CD4-positive, alpha-beta T cell treated with Interleukin-17A for 4 hours (primary cell): ENCODE measurements at regions not wholly inside any gene's neighbourhood (a gene's known extent, or its start where the extent isn't known, plus 50 kb on each side); places are given as distances from the start of the nearest gene placed in this dataset.

Experiments used
- DNase-seq: peaks from one replicate; pipeline ENCODE4 v3.0.0-alpha.2; 2020; ENCODE audit warnings: mixed read lengths

- DNase-seq = no peak
These were observed 606.7 kb upstream of the EEF2KMT start for GRCh38 chr16:5704271-5704670.

- no peak for DNase-seq
These were observed 595.8 kb upstream of the EEF2KMT start for GRCh38 chr16:5693426-5693825.

- DNase-seq = no peak
These were observed 584.4 kb upstream of the EEF2KMT start for GRCh38 chr16:5681966-5682365.

GRCh38 chr16:5678371-5678770 is 580.8 kb upstream of the EEF2KMT start:
- no peak for DNase-seq

GRCh38 chr16:5671421-5671820 is 573.8 kb upstream of the EEF2KMT start:
- no peak for DNase-seq

- DNase-seq = no peak
These were observed 572.6 kb upstream of the EEF2KMT start for GRCh38 chr16:5670198-5670597.

GRCh38 chr16:5668553-5668952 is 571.0 kb upstream of the EEF2KMT start:
- DNase-seq = no peak

- no peak for DNase-seq
These were observed 568.2 kb upstream of the EEF2KMT start for GRCh38 chr16:5665834-5666233.

- no peak for DNase-seq
These were observed 556.2 kb upstream of the EEF2KMT start for GRCh38 chr16:5653789-5654188.

- no peak for DNase-seq
These were observed 555.4 kb upstream of the EEF2KMT start for GRCh38 chr16:5653041-5653440.

- DNase-seq = no peak
These were observed 552.5 kb upstream of the EEF2KMT start for GRCh38 chr16:5649762-5650743.

GRCh38 chr16:5647051-5647450 is 549.5 kb upstream of the EEF2KMT start:
- DNase-seq = no peak

- no peak for DNase-seq
These were observed 546.4 kb upstream of the EEF2KMT start for GRCh38 chr16:5643855-5644531.

- DNase-seq = no peak
These were observed 544.8 kb upstream of the EEF2KMT start for GRCh38 chr16:5642436-5642835.

- DNase-seq = no peak
These were observed 544.4 kb upstream of the EEF2KMT start for GRCh38 chr16:5642011-5642410.

- no peak for DNase-seq
These were observed 543.3 kb upstream of the EEF2KMT start for GRCh38 chr16:5640883-5641282.

GRCh38 chr16:5639531-5639930 is 541.9 kb upstream of the EEF2KMT start:
- no peak for DNase-seq

- DNase-seq = no peak
These were observed 537.7 kb upstream of the EEF2KMT start for GRCh38 chr16:5635331-5635730.

GRCh38 chr16:5634666-5635180 is 537.1 kb upstream of the EEF2KMT start:
- DNase-seq = no peak

- no peak for DNase-seq
These were observed 536.3 kb upstream of the EEF2KMT start for GRCh38 chr16:5633845-5634440.

- no peak for DNase-seq
These were observed 524.8 kb upstream of the EEF2KMT start for GRCh38 chr16:5622234-5622884.

GRCh38 chr16:5621826-5622225 is 524.2 kb upstream of the EEF2KMT start:
- DNase-seq = no peak

- DNase-seq = no peak
These were observed 521.7 kb upstream of the EEF2KMT start for GRCh38 chr16:5619304-5619703.
